Fibroblast of the aortic adventitia (primary cell): ENCODE measurements at regions not wholly inside any gene's neighbourhood (a gene's known extent, or its start where the extent isn't known, plus 50 kb on each side); places are given as distances from the start of the nearest gene placed in this dataset.

Experiments used
- DNase-seq: peaks from one replicate; pipeline ENCODE4 v3.0.0-alpha.2; 2010; ENCODE audit warnings: low read depth
- H3K4me3 ChIP-seq: 2 replicates; pipeline ENCODE4 v1.5.1; 2011; ENCODE audit warnings: low read depth, mild to moderate bottlenecking, control low read depth, low read length, moderate library complexity
- CTCF ChIP-seq: IDR thresholded peaks from 2 replicates; pipeline ENCODE4 v1.5.1; 2011; ENCODE audit warnings: mild to moderate bottlenecking, low read length, control low read depth, inconsistent platforms; ENCODE audit not compliant: insufficient read depth

GRCh38 chr22:20653795-20654342 is 120.0 kb upstream of the SERPIND1 start:
- H3K4me3 ChIP-seq: no peak overlapping the region
- DNase-seq: no peak
- TF ChIP-seq CTCF: no peak

GRCh38 chr22:20654343-20655208 is 119.3 kb upstream of the SERPIND1 start:
- no peak overlapping the region for H3K4me3 ChIP-seq
- DNase-seq: no peak
- no peak for TF ChIP-seq CTCF

GRCh38 chr22:20655623-20656022 is 118.3 kb upstream of the SERPIND1 start:
- no peak overlapping the region for H3K4me3 ChIP-seq
- DNase-seq: no peak
- TF ChIP-seq CTCF: no peak

- no peak for DNase-seq
- TF ChIP-seq CTCF: no peak
- no peak overlapping the region for H3K4me3 ChIP-seq
Measured at GRCh38 chr22:20656516-20656901, 117.4 kb upstream of the SERPIND1 start.

- no peak for TF ChIP-seq CTCF
- H3K4me3 ChIP-seq: no peak overlapping the region
- DNase-seq: peak; percentile 2
Measured at GRCh38 chr22:20656902-20657836, 116.7 kb upstream of the SERPIND1 start.
